Stomach (tissue), 8 donors: ENCODE measurements at regions not wholly inside any gene's neighbourhood (a gene's known extent, or its start where the extent isn't known, plus 50 kb on each side); places are given as distances from the start of the nearest gene placed in this dataset.

Source experiments
- DNase-seq, 2 donors: peaks; one replicate each; pipeline versions ENCODE4 v3.0.0 to v3.0.0-alpha.2; 2013 to 2019
- H3K27ac ChIP-seq, 5 donors: fragments of 200-600 bp in 4 of 5; sonication (generic) in 4 of 5; one replicate each; pipeline ENCODE4 v1.5.1; 2013 to 2019; ENCODE audit warnings: mild to moderate bottlenecking in 1 of 5, moderate library complexity in 1 of 5
- H3K27me3 ChIP-seq, 3 donors: fragments of 200-600 bp; sonication (generic); one replicate each; pipeline ENCODE4 v1.5.1; 2017 to 2019; ENCODE audit warnings: mixed run types in 1 of 3
- H3K36me3 ChIP-seq, 4 donors: fragments of 200-600 bp; sonication (generic); 1 replicate in 3 of 4; 2 replicates in 1 of 4; pipeline ENCODE4 v1.5.1; 2016 to 2019
- H3K4me1 ChIP-seq, 4 donors: fragments of 200-600 bp; sonication (generic); one replicate each; pipeline ENCODE4 v1.5.1; 2016 to 2019
- H3K4me3 ChIP-seq, 4 donors: fragments of 200-600 bp; sonication (generic) in 3 of 4; one replicate each; pipeline ENCODE4 v1.5.1; 2016 to 2019; ENCODE audit warnings: mild to moderate bottlenecking in 1 of 4
- H3K9me3 ChIP-seq, 4 donors: fragments of 200-600 bp; sonication (generic); one replicate each; pipeline ENCODE4 v1.5.1; 2016 to 2019
- EP300 ChIP-seq: sonication (generic); formaldehyde crosslinking; IDR thresholded peaks from one replicate; pipeline ENCODE4 v1.6.1; 2017; ENCODE audit warnings: antibody characterized with exemption
- POLR2A ChIP-seq, 4 donors: fragments of 450-650 bp; IDR thresholded peaks; one replicate each; pipeline ENCODE4 v1.6.1; 2016; ENCODE audit warnings: antibody characterized with exemption in 4 of 4, control low read depth in 2 of 4, mild to moderate bottlenecking in 1 of 4, moderate library complexity in 1 of 4
- POLR2AphosphoS5 ChIP-seq, 3 donors: sonication (generic); formaldehyde crosslinking; IDR thresholded peaks; one replicate each; pipeline ENCODE4 v1.6.1; 2016; ENCODE audit warnings: antibody characterized with exemption in 3 of 3
- WGBS, 5 donors: extraction: QIAGEN DNeasy Blood & Tissue Kit in 3 of 5; methylation state at CpG; one replicate each; pipeline versions ENCODE4 v1.1.5 to v1.1.7; 2013 to 2018; 5-methylcytosine and 5-hydroxymethylcytosine counted together
- intact Hi-C: fragments of 100-400 bp; cut with DNase I; formaldehyde crosslinking; loops from one replicate; pipeline ENCODE4 v1.15.1; 2023; ENCODE audit warnings: low total_unique reads
- TF ChIP-seq, protein P1 (sequence below), 7 experiments: fragments of 450-650 bp in 4 of 7; fragments of 200-600 bp in 3 of 7; sonication (generic) in 3 of 7; IDR thresholded peaks; one replicate each; pipeline ENCODE4 v1.5.1; 2016 to 2019; ENCODE audit warnings: antibody characterized with exemption in 7 of 7, control low read depth in 2 of 7, mild to moderate bottlenecking in 1 of 7
- donor health status: healthy with polysubstance abuse.
- donor health status: Bipolar disorder and iron deficiency.
- donor health status: healthy.

DNA sequence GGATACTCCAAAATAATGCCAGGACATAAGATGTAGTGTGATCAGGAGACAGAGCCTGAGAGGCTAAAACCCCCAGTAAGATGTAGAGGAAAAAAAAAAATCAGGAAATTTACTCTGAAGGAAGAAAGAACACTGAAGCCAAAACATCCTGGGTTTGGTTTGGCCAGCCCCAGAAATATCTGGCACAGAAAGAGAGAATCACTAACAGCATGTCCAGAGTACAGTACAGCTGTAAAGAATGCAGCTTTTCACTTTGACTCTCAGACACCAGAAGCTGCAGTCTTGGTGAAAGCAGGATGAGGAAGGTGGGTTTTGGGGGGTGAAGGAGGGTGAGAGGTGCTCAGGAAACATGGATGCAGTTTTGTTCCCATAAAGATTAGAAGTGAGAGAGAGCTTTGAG lies 1577.7 kb upstream of the ACVR2A start:
- no peaks in the 10 kb centered on the region for H3K9me3 ChIP-seq
- intact Hi-C loops, result no loop called here
- no peaks in the 10 kb centered on the region for H3K27me3 ChIP-seq
- no peak overlapping the region for H3K27ac ChIP-seq
- H3K4me1 ChIP-seq, result no peaks in the 10 kb centered on the region
- H3K4me3 ChIP-seq, result no peak overlapping the region
- peak in 1 of 2 donors; percentile 25 for DNase-seq
- H3K36me3 ChIP-seq, result no peaks in the 10 kb centered on the region
- no peak for TF ChIP-seq EP300
- TF ChIP-seq POLR2AphosphoS5 (IDR thresholded peaks at IDR 0.05), result no peak
- TF ChIP-seq, protein P1, sequence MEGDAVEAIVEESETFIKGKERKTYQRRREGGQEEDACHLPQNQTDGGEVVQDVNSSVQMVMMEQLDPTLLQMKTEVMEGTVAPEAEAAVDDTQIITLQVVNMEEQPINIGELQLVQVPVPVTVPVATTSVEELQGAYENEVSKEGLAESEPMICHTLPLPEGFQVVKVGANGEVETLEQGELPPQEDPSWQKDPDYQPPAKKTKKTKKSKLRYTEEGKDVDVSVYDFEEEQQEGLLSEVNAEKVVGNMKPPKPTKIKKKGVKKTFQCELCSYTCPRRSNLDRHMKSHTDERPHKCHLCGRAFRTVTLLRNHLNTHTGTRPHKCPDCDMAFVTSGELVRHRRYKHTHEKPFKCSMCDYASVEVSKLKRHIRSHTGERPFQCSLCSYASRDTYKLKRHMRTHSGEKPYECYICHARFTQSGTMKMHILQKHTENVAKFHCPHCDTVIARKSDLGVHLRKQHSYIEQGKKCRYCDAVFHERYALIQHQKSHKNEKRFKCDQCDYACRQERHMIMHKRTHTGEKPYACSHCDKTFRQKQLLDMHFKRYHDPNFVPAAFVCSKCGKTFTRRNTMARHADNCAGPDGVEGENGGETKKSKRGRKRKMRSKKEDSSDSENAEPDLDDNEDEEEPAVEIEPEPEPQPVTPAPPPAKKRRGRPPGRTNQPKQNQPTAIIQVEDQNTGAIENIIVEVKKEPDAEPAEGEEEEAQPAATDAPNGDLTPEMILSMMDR (IDR thresholded peaks at IDR 0.05), result no peak
- no peak for TF ChIP-seq POLR2A (IDR thresholded peaks at IDR 0.05)

DNA sequence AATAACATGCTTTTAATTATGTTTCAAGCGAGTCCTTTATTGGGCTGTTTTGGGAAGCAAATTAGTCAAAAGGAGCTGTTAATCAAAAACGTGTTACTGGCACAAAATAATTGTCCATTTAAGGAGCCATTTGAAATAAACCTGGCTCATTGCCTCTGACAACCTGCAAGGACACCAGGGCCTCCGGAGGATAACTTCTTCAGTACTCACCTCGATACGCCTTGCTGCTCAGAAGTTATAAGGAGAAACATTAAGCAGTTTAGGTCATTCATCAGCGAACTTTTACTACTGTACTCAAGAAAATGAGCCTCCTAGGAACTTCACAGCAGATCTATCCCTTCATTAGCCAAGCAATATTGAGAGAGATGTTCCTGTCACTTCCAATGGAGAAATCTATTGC lies 1579.2 kb upstream of the ACVR2A start:
- Histone ChIP-seq H3K27ac (no peak overlapping the region), H3K9me3 (no peaks in the 10 kb centered on the region), H3K4me1 (no peaks in the 10 kb centered on the region), H3K36me3 (no peaks in the 10 kb centered on the region), H3K27me3 (no peaks in the 10 kb centered on the region), H3K4me3 (no peak overlapping the region)
- TF ChIP-seq, protein P1 (IDR thresholded peaks at IDR 0.05), result no peak
- no peak for TF ChIP-seq POLR2A (IDR thresholded peaks at IDR 0.05)
- TF ChIP-seq EP300, result no peak
- no peak for DNase-seq
- intact Hi-C loops, result no loop called here
- 79 to 83% (median 82%) methylated on average over 6 of the region's 6 CpGs for WGBS, 5 donors

DNA sequence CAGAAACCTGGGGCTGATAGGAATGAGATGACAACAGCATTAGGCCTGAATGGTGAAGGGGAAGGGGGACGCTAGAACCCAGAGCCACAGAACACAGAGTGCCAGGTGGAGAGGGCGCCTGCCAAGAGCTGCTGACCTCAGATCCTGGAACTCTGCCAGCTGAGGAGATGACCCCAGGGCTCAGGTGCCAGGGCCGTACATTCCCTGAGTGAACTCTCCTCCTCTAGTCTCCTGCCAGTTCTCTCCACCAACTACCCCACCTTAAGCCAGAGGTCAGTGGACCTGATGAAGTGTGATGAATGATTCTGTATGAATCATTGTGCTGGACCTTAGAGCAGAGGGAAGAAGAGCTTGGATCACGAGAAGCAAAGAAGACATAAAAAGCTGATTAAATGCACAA lies 1582.2 kb upstream of the ACVR2A start:
- Histone ChIP-seq H3K4me1 (no peaks in the 10 kb centered on the region), H3K27me3 (no peaks in the 10 kb centered on the region), H3K9me3 (no peaks in the 10 kb centered on the region), H3K4me3 (no peak overlapping the region), H3K36me3 (no peaks in the 10 kb centered on the region), H3K27ac (no peak overlapping the region)
- TF ChIP-seq, protein P1 (IDR thresholded peaks at IDR 0.05), result no peak
- TF ChIP-seq EP300 (no peak), POLR2AphosphoS5 (IDR thresholded peaks at IDR 0.05) (no peak), POLR2A (IDR thresholded peaks at IDR 0.05) (no peak)
- 71 to 82% (median 71%) methylated on average over 4 of the region's 4 CpGs for WGBS, 5 donors
- no peak for DNase-seq
- intact Hi-C loops, result no loop called here

DNA sequence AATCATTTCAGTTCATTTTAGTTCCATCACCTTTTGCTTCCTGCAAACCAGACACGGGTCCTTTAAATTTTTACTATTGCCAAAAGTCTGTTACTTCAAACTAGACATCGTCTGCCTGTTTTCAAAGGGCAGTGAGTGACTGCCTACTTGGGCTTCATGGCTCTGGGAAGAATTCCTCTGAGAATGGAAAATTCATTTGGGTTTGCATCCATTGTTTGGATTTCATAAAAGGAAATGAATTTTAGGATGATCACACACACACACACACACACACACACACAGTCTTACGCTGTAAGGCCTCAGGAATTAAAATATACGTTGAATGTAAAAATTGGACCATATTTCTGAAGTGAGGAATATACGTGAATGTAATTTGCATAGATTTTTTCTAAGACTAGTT lies 1584.3 kb upstream of the ACVR2A start:
- intact Hi-C loops, result no loop called here
- Histone ChIP-seq H3K4me3 (no peak overlapping the region), H3K36me3 (no peaks in the 10 kb centered on the region), H3K27ac (no peak overlapping the region), H3K9me3 (no peaks in the 10 kb centered on the region), H3K27me3 (no peaks in the 10 kb centered on the region), H3K4me1 (no peaks in the 10 kb centered on the region)
- no peak for DNase-seq
- 65 to 73% (median 71%) methylated on average over 5 of the region's 5 CpGs for WGBS, 5 donors
- TF ChIP-seq, protein P1 (IDR thresholded peaks at IDR 0.05), result no peak
- TF ChIP-seq POLR2A (IDR thresholded peaks at IDR 0.05) (no peak), POLR2AphosphoS5 (IDR thresholded peaks at IDR 0.05) (no peak)

DNA sequence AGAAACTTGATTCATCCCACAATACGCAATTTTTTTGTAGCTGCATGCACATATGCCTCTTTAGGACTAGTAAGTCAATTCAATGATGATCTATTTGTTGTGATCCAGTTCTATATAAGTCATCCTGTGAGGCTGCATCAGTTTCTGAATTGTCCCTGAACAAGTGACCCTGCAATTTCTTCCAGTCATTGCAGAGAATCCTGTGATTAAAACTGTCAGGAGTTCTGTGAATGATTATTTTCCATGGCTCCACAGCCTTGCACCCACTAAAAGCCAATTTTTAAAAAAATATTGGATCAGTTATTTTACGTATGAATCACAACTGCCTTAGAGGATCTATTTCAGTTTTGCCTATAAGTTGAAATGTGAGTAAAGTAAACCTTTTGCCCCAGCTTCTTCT lies 1585.0 kb upstream of the ACVR2A start:
- no peak for DNase-seq
- intact Hi-C loops, result no loop called here
- no peak for TF ChIP-seq POLR2A (IDR thresholded peaks at IDR 0.05)
- TF ChIP-seq, protein P1 (IDR thresholded peaks at IDR 0.05), result no peak
- no peak for TF ChIP-seq POLR2AphosphoS5 (IDR thresholded peaks at IDR 0.05)
- TF ChIP-seq EP300, result no peak
- WGBS, 5 donors, result 84 to 91% (median 87%) methylated on average over 2 of the region's 2 CpGs
- no peaks in the 10 kb centered on the region for H3K27me3 ChIP-seq
- H3K9me3 ChIP-seq, result no peaks in the 10 kb centered on the region
- no peaks in the 10 kb centered on the region for H3K36me3 ChIP-seq
- no peaks in the 10 kb centered on the region for H3K4me1 ChIP-seq
- no peak overlapping the region for H3K4me3 ChIP-seq
- no peak overlapping the region for H3K27ac ChIP-seq
